IMR-90 (cell line): ENCODE measurements at regions not wholly inside any gene's neighbourhood (a gene's known extent, or its start where the extent isn't known, plus 50 kb on each side); places are given as distances from the start of the nearest gene placed in this dataset.

ENCODE experiments used
- ATAC-seq: fragments of 200-7000 bp; cut with Tn5 transposase; 2 replicates; pipeline ENCODE4 v1.9.1; 2020; ENCODE audit warnings: low read depth, mild to moderate bottlenecking, moderate library complexity
- BruUV-seq: library from RNA; stranded (reverse); fragments of 400-500 nt; replicated peaks from 2 replicates; lab custom pipeline; 2021; lab: Mats Ljungman, UMichigan
- CTCF ChIA-PET: fragments of 300-600 bp; formaldehyde crosslinking; extraction: SDS; loops from one replicate; lab custom pipeline; 2021; ENCODE audit warnings: antibody characterized with exemption; lab: Yijun Ruan, JAX
- POLR2A ChIA-PET: fragments of 300-600 bp; sonication (Branson Sonifier 250); formaldehyde crosslinking; loops from one replicate; lab custom pipeline; 2022; ENCODE audit warnings: antibody characterized with exemption; ENCODE audit not compliant: unreplicated experiment; lab: Charles Lee
- DNase-seq: peaks from one replicate; pipeline ENCODE4 v3.0.0; 2013
- H2AFZ ChIP-seq: replicated peaks from 2 replicates; pipeline ENCODE3; 2013; ENCODE audit warnings: low read length, mild to moderate bottlenecking; ENCODE audit not compliant: poor library complexity
- H2AK5ac ChIP-seq: 2 replicates; pipeline ENCODE4 v1.6.1; 2013; ENCODE audit warnings: low read depth, low read length, inconsistent platforms
- H2AK9ac ChIP-seq: replicated peaks from 2 replicates; pipeline ENCODE3; 2013; ENCODE audit warnings: mild to moderate bottlenecking, low read depth, low read length, moderate library complexity; ENCODE audit not compliant: poor library complexity
- H2BK120ac ChIP-seq: 2 replicates; pipeline ENCODE4 v1.6.1; 2013; ENCODE audit warnings: low read depth, low read length, inconsistent platforms
- H2BK15ac ChIP-seq: 3 replicates; pipeline ENCODE4 v1.6.1; 2013; ENCODE audit warnings: low read depth, low read length, inconsistent platforms
- H2BK20ac ChIP-seq: 2 replicates; pipeline ENCODE4 v1.6.1; 2013; ENCODE audit warnings: low read depth, mild to moderate bottlenecking, inconsistent platforms, low read length, moderate library complexity
- H2BK5ac ChIP-seq: 2 replicates; pipeline ENCODE4 v1.6.1; 2013; ENCODE audit warnings: mild to moderate bottlenecking, low read depth, low read length, inconsistent platforms; ENCODE audit not compliant: poor library complexity, severe bottlenecking
- H3K14ac ChIP-seq: replicated peaks from 2 replicates; pipeline ENCODE4 v1.6.1; 2013; ENCODE audit warnings: low read depth, low read length, inconsistent platforms
- H3K18ac ChIP-seq: 2 replicates; pipeline ENCODE4 v1.6.1; 2013; ENCODE audit warnings: low read depth, low read length, control low read depth
- H3K23ac ChIP-seq: 2 replicates; pipeline ENCODE4 v1.6.1; 2013; ENCODE audit warnings: low read depth, low read length, inconsistent platforms
- H3K27ac ChIP-seq: 2 replicates; pipeline ENCODE4 v1.5.1; 2013; ENCODE audit warnings: mild to moderate bottlenecking, control low read depth, low read length; ENCODE audit not compliant: insufficient read depth
- H3K27me3 ChIP-seq: 2 replicates; pipeline ENCODE4 v1.6.1; 2013; ENCODE audit warnings: low read length; ENCODE audit not compliant: control insufficient read depth, insufficient read depth
- H3K36me3 ChIP-seq: 2 replicates; pipeline ENCODE4 v1.6.1; 2013; ENCODE audit warnings: low read length, mixed read lengths; ENCODE audit not compliant: control insufficient read depth, insufficient read depth
- H3K4ac ChIP-seq: 2 replicates; pipeline ENCODE4 v1.6.1; 2013; ENCODE audit warnings: low read depth, low read length, inconsistent platforms
- H3K4me1 ChIP-seq: 2 replicates; pipeline ENCODE4 v1.6.1; 2013; ENCODE audit warnings: low read length, mixed read lengths; ENCODE audit not compliant: control insufficient read depth, insufficient read depth
- H3K4me2 ChIP-seq: 2 replicates; pipeline ENCODE4 v1.6.1; 2013; ENCODE audit warnings: low read depth, mild to moderate bottlenecking, control low read depth, low read length, moderate library complexity
- H3K4me3 ChIP-seq: 2 replicates; pipeline ENCODE4 v1.5.1; 2013; ENCODE audit warnings: low read depth, mild to moderate bottlenecking, control low read depth, low read length, moderate library complexity; ENCODE audit not compliant: insufficient read depth
- H3K56ac ChIP-seq: 2 replicates; pipeline ENCODE4 v1.6.1; 2013; ENCODE audit warnings: low read length, inconsistent platforms; ENCODE audit not compliant: insufficient read depth; ENCODE audit errors: extremely low read depth
- H3K79me1 ChIP-seq, 2 experiments: 2 replicates each; pipeline ENCODE4 v1.6.1; 2013; ENCODE audit warnings: low read length in 2 of 2, inconsistent platforms in 1 of 2, low read depth in 1 of 2
- H3K9ac ChIP-seq: 2 replicates; pipeline ENCODE4 v1.6.1; 2013; ENCODE audit warnings: low read depth, low read length, control low read depth
- H3K9me1 ChIP-seq: 2 replicates; pipeline ENCODE4 v1.6.1; 2013; ENCODE audit warnings: low read length, inconsistent platforms; ENCODE audit not compliant: insufficient read depth
- H3K9me3 ChIP-seq: 2 replicates; pipeline ENCODE4 v1.6.1; 2013; ENCODE audit warnings: low read length; ENCODE audit not compliant: control insufficient read depth, insufficient read depth
- H4K20me1 ChIP-seq: 2 replicates; pipeline ENCODE4 v1.6.1; 2013; ENCODE audit warnings: low read length, inconsistent platforms; ENCODE audit not compliant: insufficient read depth
- H4K5ac ChIP-seq: 2 replicates; pipeline ENCODE4 v1.6.1; 2013; ENCODE audit warnings: mild to moderate bottlenecking, low read depth, low read length, control low read depth
- H4K8ac ChIP-seq, 2 experiments: 2 replicates each; pipeline ENCODE4 v1.6.1; 2013; ENCODE audit warnings: low read depth in 2 of 2, low read length in 2 of 2, control low read depth in 1 of 2, inconsistent platforms in 1 of 2
- H4K91ac ChIP-seq: 2 replicates; pipeline ENCODE4 v1.6.1; 2013; ENCODE audit warnings: low read depth, low read length, inconsistent platforms; ENCODE audit not compliant: insufficient read depth
- BHLHE40 ChIP-seq: fragments of 150-350 bp; IDR thresholded peaks from 2 replicates; pipeline ENCODE4 v1.6.1; 2016; ENCODE audit warnings: mild to moderate bottlenecking, low read depth, low read length
- CEBPB ChIP-seq: IDR thresholded peaks from 2 replicates; pipeline ENCODE4 v1.6.1; 2012; ENCODE audit warnings: low read depth, low read length, improper control_type of control experiment
- CHD1 ChIP-seq: IDR thresholded peaks from 2 replicates; pipeline ENCODE4 v1.6.1; 2012; ENCODE audit warnings: low read depth, low read length, improper control_type of control experiment
- CTCF ChIP-seq: conservative IDR thresholded peaks from 2 replicates; pipeline ENCODE4 v1.5.1; 2012; ENCODE audit warnings: mild to moderate bottlenecking, low read depth, low read length, improper control_type of control experiment
- ELK1 ChIP-seq: fragments of 150-350 bp; IDR thresholded peaks from 2 replicates; pipeline ENCODE4 v1.6.1; 2016; ENCODE audit warnings: low read depth, mild to moderate bottlenecking, low read length, moderate library complexity, borderline replicate concordance
- FOS ChIP-seq: fragments of 150-350 bp; IDR thresholded peaks from 2 replicates; pipeline ENCODE4 v1.6.1; 2016; ENCODE audit warnings: low read depth, low read length
- MAFK ChIP-seq: IDR thresholded peaks from 2 replicates; pipeline ENCODE4 v1.6.1; 2012; ENCODE audit warnings: low read depth, low read length, improper control_type of control experiment
- MAZ ChIP-seq: IDR thresholded peaks from 2 replicates; pipeline ENCODE4 v1.6.1; 2012; ENCODE audit warnings: low read depth, mild to moderate bottlenecking, low read length, improper control_type of control experiment, moderate library complexity, borderline replicate concordance
- MXI1 ChIP-seq: IDR thresholded peaks from 2 replicates; pipeline ENCODE4 v1.6.1; 2012; ENCODE audit warnings: low read depth, mild to moderate bottlenecking, low read length, moderate library complexity, borderline replicate concordance
- NFE2L2 ChIP-seq: fragments of 150-350 bp; IDR thresholded peaks from 2 replicates; pipeline ENCODE4 v1.6.1; 2016; ENCODE audit warnings: low read depth, mild to moderate bottlenecking, low read length
- POLR2A ChIP-seq: IDR thresholded peaks from 2 replicates; pipeline ENCODE4 v1.6.1; 2012; ENCODE audit warnings: mild to moderate bottlenecking, low read depth, low read length
- RAD21 ChIP-seq: IDR thresholded peaks from 2 replicates; pipeline ENCODE4 v1.6.1; 2012; ENCODE audit warnings: low read length, improper control_type of control experiment
- RCOR1 ChIP-seq: IDR thresholded peaks from 2 replicates; pipeline ENCODE4 v1.6.1; 2012; ENCODE audit warnings: mild to moderate bottlenecking, low read length, improper control_type of control experiment; ENCODE audit not compliant: insufficient replicate concordance
- RFX5 ChIP-seq: IDR thresholded peaks from 2 replicates; pipeline ENCODE4 v1.8.0; 2012; ENCODE audit warnings: low read depth, mild to moderate bottlenecking, low read length, moderate library complexity
- SMC3 ChIP-seq: fragments of 150-350 bp; IDR thresholded peaks from 2 replicates; pipeline ENCODE4 v1.6.1; 2016; ENCODE audit warnings: low read depth, mild to moderate bottlenecking, antibody characterized with exemption, low read length, moderate library complexity
- USF2 ChIP-seq: fragments of 150-350 bp; IDR thresholded peaks from 2 replicates; pipeline ENCODE4 v1.6.1; 2017; ENCODE audit warnings: mild to moderate bottlenecking, antibody characterized with exemption, low read length, low read depth
- WGBS, 2 experiments: methylation state at CpG; one replicate each; pipeline versions ENCODE4 v1.1.5 to v1.1.7; 2013; ENCODE audit warnings: missing lambda C conversion rate in 2 of 2; ENCODE audit not compliant: insufficient read length in 1 of 2; ENCODE audit errors: extremely low coverage in 2 of 2; 5-methylcytosine and 5-hydroxymethylcytosine counted together
- dilution Hi-C: fragments of 300-500 bp; cut with HindIII; formaldehyde crosslinking; loops from one replicate; pipeline ENCODE4 v1.14.3; 2018; ENCODE audit warnings: low sequenced_read_pairs; ENCODE audit not compliant: unreplicated experiment
- in situ Hi-C: fragments of 300-500 bp; cut with MboI; formaldehyde crosslinking; loops from 3 replicates; pipeline ENCODE4 v1.14.3; 2019; ENCODE audit warnings: low sequenced_read_pairs, inconsistent platforms, mixed read lengths
- intact Hi-C: fragments of 100-400 bp; cut with micrococcal nuclease; formaldehyde crosslinking; loops from 2 replicates; pipeline ENCODE4 v1.10.0; 2022

GRCh38 chr2:238763471-238763995 is 84.4 kb upstream of the TWIST2 start:
- no peak overlapping the region for H2BK5ac ChIP-seq
- H3K4me3 ChIP-seq: no peak overlapping the region
- BruUV-seq: no TSS peak
- H3K4me1 ChIP-seq: no peaks in the 10 kb centered on the region
- H3K9me1 ChIP-seq: no peaks in the 10 kb centered on the region
- no peak overlapping the region for H2AK9ac ChIP-seq
- H4K8ac ChIP-seq: no peak overlapping the region
- no peak for DNase-seq
- intact Hi-C loops (no loop called here), in situ Hi-C loops (no loop called here), dilution Hi-C loops (no loop called here)
- peaks cover 3% of the 10 kb centered on the region for H3K27me3 ChIP-seq
- H2AFZ ChIP-seq: no peak overlapping the region
- no peak overlapping the region for H2AK5ac ChIP-seq
- no peak overlapping the region for H3K9ac ChIP-seq
- H3K56ac ChIP-seq: no peak overlapping the region
- no peaks in the 10 kb centered on the region for H3K79me1 ChIP-seq
- no peak overlapping the region for H3K23ac ChIP-seq
- no peak for ATAC-seq
- H3K4me2 ChIP-seq: no peak overlapping the region
- no CpG with 5 or more reads among the region's 7 CpGs for WGBS, 2 experiments
- no peak overlapping the region for H3K14ac ChIP-seq
- no peak overlapping the region for H2BK120ac ChIP-seq
- no peak for TF ChIP-seq CEBPB
- TF ChIP-seq CHD1: no peak
- no peak for TF ChIP-seq CTCF
- no peak for TF ChIP-seq USF2
- no peak for TF ChIP-seq MXI1
- TF ChIP-seq ELK1: no peak
- no peak for TF ChIP-seq RCOR1
- no peak for TF ChIP-seq RFX5
- TF ChIP-seq POLR2A: no peak
- TF ChIP-seq BHLHE40: no peak
- no peak for TF ChIP-seq MAZ
- TF ChIP-seq FOS: no peak
- no peak for TF ChIP-seq RAD21
- no peak for TF ChIP-seq MAFK
- TF ChIP-seq SMC3: no peak
- no peak for TF ChIP-seq NFE2L2
- no peaks in the 10 kb centered on the region for H3K9me3 ChIP-seq
- no peak overlapping the region for H2BK15ac ChIP-seq
- CTCF ChIA-PET: interaction anchor here (0.8 kb wide), 1 partner anchor 305 kb away, joined by 3 read pairs; no protein-coding TSS in a partner anchor
- POLR2A ChIA-PET: no interaction called here
- H3K18ac ChIP-seq: no peak overlapping the region
- H3K27ac ChIP-seq: no peak overlapping the region
- H3K4ac ChIP-seq: no peak overlapping the region
- H2BK20ac ChIP-seq: no peak overlapping the region
- no peaks in the 10 kb centered on the region; the same call in 1 of the 2 replicates for H4K20me1 ChIP-seq
- no peak overlapping the region for H4K5ac ChIP-seq
- no peaks in the 10 kb centered on the region for H3K36me3 ChIP-seq
- H4K91ac ChIP-seq: no peak overlapping the region
